ENCODE measurements at regions not wholly inside any gene's neighbourhood (a gene's known extent, or its start where the extent isn't known, plus 50 kb on each side); places are given as distances from the start of the nearest gene placed in this dataset.

DNA sequence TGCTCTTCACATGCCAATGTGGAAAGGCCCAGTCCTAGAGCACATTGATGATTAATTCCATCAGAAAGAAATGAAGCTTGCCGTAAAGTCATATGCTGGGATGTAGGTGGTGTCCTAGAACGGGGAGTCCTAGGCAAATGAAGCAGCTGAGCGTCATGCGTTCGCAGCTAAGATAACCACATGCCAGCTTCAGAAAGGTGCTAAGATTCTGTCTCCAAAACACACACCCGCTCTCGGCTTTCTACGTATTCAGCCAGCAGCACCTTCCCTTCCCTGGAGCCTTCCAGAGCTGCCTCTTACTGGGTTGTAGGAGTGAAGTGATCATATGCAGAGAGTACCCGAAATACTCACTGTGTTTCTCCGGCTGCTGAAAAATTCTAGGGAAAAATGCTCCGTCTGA lies 421.6 kb upstream of the ID2 start (continued):
- TF ChIP-seq, protein P1, sequence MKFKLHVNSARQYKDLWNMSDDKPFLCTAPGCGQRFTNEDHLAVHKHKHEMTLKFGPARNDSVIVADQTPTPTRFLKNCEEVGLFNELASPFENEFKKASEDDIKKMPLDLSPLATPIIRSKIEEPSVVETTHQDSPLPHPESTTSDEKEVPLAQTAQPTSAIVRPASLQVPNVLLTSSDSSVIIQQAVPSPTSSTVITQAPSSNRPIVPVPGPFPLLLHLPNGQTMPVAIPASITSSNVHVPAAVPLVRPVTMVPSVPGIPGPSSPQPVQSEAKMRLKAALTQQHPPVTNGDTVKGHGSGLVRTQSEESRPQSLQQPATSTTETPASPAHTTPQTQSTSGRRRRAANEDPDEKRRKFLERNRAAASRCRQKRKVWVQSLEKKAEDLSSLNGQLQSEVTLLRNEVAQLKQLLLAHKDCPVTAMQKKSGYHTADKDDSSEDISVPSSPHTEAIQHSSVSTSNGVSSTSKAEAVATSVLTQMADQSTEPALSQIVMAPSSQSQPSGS (tag by site-specific recombination; IDR thresholded peaks at IDR 0.05; ENCODE audit: low read depth) = no peak
- TF ChIP-seq ZNF211 (tag by site-specific recombination; IDR thresholded peaks at IDR 0.05; ENCODE audit: low read depth) (no peak), ZNF2 (tag by site-specific recombination; IDR thresholded peaks at IDR 0.05) (no peak), ZNF157 (tag by site-specific recombination; IDR thresholded peaks at IDR 0.05) (no peak), ZNF366 (tag by site-specific recombination; conservative IDR thresholded peaks at IDR 0.05) (no peak), ZNF433 (tag by site-specific recombination; IDR thresholded peaks at IDR 0.05; ENCODE audit: low read depth) (no peak), SP7 (tag by site-specific recombination; IDR thresholded peaks at IDR 0.05) (no peak)

- CTCF ChIA-PET = no interaction called here
- Histone ChIP-seq H3K27ac (ENCODE audit: extremely low read depth, low read depth, low read length) (no peak overlapping the region), H3K4me3 (ENCODE audit: low read depth, low read length) (no peak overlapping the region)
These were observed 418.0 kb upstream of the ID2 start for GRCh38 chr2:8263901-8264300.

GRCh38 chr2:8264981-8265380 lies 416.9 kb upstream of the ID2 start:
- CTCF ChIA-PET = interaction anchor here (0.5 kb wide), 1 partner anchor 338 kb away, joined by 3 read pairs; no protein-coding TSS in a partner anchor
- Histone ChIP-seq H3K9me3 (ENCODE audit: control insufficient read depth, insufficient read depth, low read depth, low read length) (no peaks in the 10 kb centered on the region), H3K27ac (ENCODE audit: extremely low read depth, low read depth, low read length) (no peak overlapping the region), H3K4me1 (ENCODE audit: control insufficient read depth, insufficient read depth, low read length) (no peaks in the 10 kb centered on the region), H3K4me3 (ENCODE audit: low read depth, low read length) (no peak overlapping the region), H3K36me3 (ENCODE audit: control insufficient read depth in 2 of 2, insufficient read depth in 1 of 2, low read length in 2 of 2) (no peaks in the 10 kb centered on the region)
- POLR2A ChIA-PET = no interaction called here
- TF ChIP-seq ZNF398 (tag by site-specific recombination; IDR thresholded peaks at IDR 0.05) = no peak
- TF ChIP-seq ZNF701 (tag by site-specific recombination; IDR thresholded peaks at IDR 0.05) = no peak
- no peak for TF ChIP-seq ZNF121 (tag by site-specific recombination; IDR thresholded peaks at IDR 0.05)
- no peak for TF ChIP-seq ZBTB49 (tag by site-specific recombination; IDR thresholded peaks at IDR 0.05; ENCODE audit: low read depth)
- TF ChIP-seq, protein P2, sequence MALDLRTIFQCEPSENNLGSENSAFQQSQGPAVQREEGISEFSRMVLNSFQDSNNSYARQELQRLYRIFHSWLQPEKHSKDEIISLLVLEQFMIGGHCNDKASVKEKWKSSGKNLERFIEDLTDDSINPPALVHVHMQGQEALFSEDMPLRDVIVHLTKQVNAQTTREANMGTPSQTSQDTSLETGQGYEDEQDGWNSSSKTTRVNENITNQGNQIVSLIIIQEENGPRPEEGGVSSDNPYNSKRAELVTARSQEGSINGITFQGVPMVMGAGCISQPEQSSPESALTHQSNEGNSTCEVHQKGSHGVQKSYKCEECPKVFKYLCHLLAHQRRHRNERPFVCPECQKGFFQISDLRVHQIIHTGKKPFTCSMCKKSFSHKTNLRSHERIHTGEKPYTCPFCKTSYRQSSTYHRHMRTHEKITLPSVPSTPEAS (tag by site-specific recombination; IDR thresholded peaks at IDR 0.05) = no peak
- no peak for TF ChIP-seq ZNF266 (tag by site-specific recombination; IDR thresholded peaks at IDR 0.05; ENCODE audit: low read depth)
- no peak for TF ChIP-seq ZNF184 (tag by site-specific recombination; IDR thresholded peaks at IDR 0.05)
- TF ChIP-seq ZNF350 (tag by site-specific recombination; IDR thresholded peaks at IDR 0.05) = no peak
- TF ChIP-seq, protein P3, sequence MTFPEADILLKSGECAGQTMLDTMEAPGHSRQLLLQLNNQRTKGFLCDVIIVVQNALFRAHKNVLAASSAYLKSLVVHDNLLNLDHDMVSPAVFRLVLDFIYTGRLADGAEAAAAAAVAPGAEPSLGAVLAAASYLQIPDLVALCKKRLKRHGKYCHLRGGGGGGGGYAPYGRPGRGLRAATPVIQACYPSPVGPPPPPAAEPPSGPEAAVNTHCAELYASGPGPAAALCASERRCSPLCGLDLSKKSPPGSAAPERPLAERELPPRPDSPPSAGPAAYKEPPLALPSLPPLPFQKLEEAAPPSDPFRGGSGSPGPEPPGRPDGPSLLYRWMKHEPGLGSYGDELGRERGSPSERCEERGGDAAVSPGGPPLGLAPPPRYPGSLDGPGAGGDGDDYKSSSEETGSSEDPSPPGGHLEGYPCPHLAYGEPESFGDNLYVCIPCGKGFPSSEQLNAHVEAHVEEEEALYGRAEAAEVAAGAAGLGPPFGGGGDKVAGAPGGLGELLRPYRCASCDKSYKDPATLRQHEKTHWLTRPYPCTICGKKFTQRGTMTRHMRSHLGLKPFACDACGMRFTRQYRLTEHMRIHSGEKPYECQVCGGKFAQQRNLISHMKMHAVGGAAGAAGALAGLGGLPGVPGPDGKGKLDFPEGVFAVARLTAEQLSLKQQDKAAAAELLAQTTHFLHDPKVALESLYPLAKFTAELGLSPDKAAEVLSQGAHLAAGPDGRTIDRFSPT (tag by site-specific recombination; IDR thresholded peaks at IDR 0.05) = no peak

More at GRCh38 chr2:8263901-8264300, 418.0 kb upstream of the ID2 start:
- H3K36me3 ChIP-seq (ENCODE audit: control insufficient read depth in 2 of 2, insufficient read depth in 1 of 2, low read length in 2 of 2) = no peaks in the 10 kb centered on the region
- H3K9me3 ChIP-seq (ENCODE audit: control insufficient read depth, insufficient read depth, low read depth, low read length) = no peaks in the 10 kb centered on the region
- TF ChIP-seq ZNF211 (tag by site-specific recombination; IDR thresholded peaks at IDR 0.05; ENCODE audit: low read depth) (no peak), IKZF3 (tag by site-specific recombination; IDR thresholded peaks at IDR 0.05) (no peak), ZNF354C (tag by site-specific recombination; IDR thresholded peaks at IDR 0.05; ENCODE audit: borderline replicate concordance, low read depth) (no peak), ZNF610 (tag by site-specific recombination; IDR thresholded peaks at IDR 0.05; ENCODE audit: borderline replicate concordance) (no peak), ZNF169 (tag by site-specific recombination; IDR thresholded peaks at IDR 0.05) (no peak)
- H3K4me1 ChIP-seq (ENCODE audit: control insufficient read depth, insufficient read depth, low read length) = no peaks in the 10 kb centered on the region
- POLR2A ChIA-PET = no interaction called here
